GM12878 (cell line): ENCODE measurements at regions not wholly inside any gene's neighbourhood (a gene's known extent, or its start where the extent isn't known, plus 50 kb on each side); places are given as distances from the start of the nearest gene placed in this dataset.

Source experiments
- ATAC-seq: fragments of 200-7000 bp; cut with Tn5 transposase; 3 replicates; pipeline ENCODE4 v1.9.1; 2020; ENCODE audit warnings: mild to moderate bottlenecking, moderate library complexity
- BruUV-seq: library from RNA; stranded (reverse); fragments of 400-500 nt; replicated peaks from 2 replicates; lab custom pipeline; 2021; lab: Mats Ljungman, UMichigan
- CTCF ChIA-PET: fragments of 300-600 bp; sonication (Branson Sonifier 250); formaldehyde crosslinking; extraction: SDS; loops from one replicate; lab custom pipeline; 2021; ENCODE audit warnings: inconsistent platforms; lab: Yijun Ruan, JAX
- POLR2A ChIA-PET: fragments of 350-600 bp; formaldehyde crosslinking; extraction: SDS; loops from one replicate; lab custom pipeline; 2021; ENCODE audit warnings: inconsistent platforms; lab: Charles Lee
- RAD21 ChIA-PET: fragments of 300-600 bp; sonication (Branson Sonifier 250); formaldehyde crosslinking; loops from one replicate; lab custom pipeline; 2023; ENCODE audit warnings: antibody characterized with exemption; ENCODE audit not compliant: unreplicated experiment; lab: Charles Lee
- SMC1A ChIA-PET: fragments of 300-600 bp; sonication (Branson Sonifier 250); formaldehyde crosslinking; loops from one replicate; lab custom pipeline; 2023; ENCODE audit not compliant: unreplicated experiment, uncharacterized antibody; lab: Charles Lee
- DNase-seq: peaks from one replicate; pipeline ENCODE4 v3.0.0-alpha.2; 2011; ENCODE audit warnings: low read depth, low spot score
- FAIRE-seq: peaks from 3 replicates; lab custom pipeline; 2011; peaks lifted over from hg19 to GRCh38; lab: Jason Lieb, UNC
- H2AFZ ChIP-seq: 2 replicates; pipeline ENCODE4 v1.6.0; 2011; ENCODE audit warnings: low read depth, low read length, control low read depth; ENCODE audit not compliant: control insufficient read depth
- H3K27ac ChIP-seq: 2 replicates; pipeline ENCODE4 v1.5.1; 2011; ENCODE audit warnings: control low read depth; ENCODE audit not compliant: control insufficient read depth, insufficient read depth
- H3K27me3 ChIP-seq, 2 experiments: replicated peaks in 1 of 2; 2 replicates each; pipeline versions ENCODE4 v1.6.0 to v1.6.1; 2011; ENCODE audit warnings: low read length in 1 of 2; ENCODE audit not compliant: control insufficient read depth in 2 of 2, insufficient read depth in 2 of 2
- H3K36me3 ChIP-seq, 2 experiments: 2 replicates each; pipeline ENCODE4 v1.5.1; 2011; ENCODE audit warnings: low read length in 1 of 2; ENCODE audit not compliant: control insufficient read depth in 2 of 2, insufficient read depth in 2 of 2
- H3K4me1 ChIP-seq: 2 replicates; pipeline ENCODE4 v1.6.1; 2011; ENCODE audit warnings: mild to moderate bottlenecking, low read length, moderate library complexity, mixed read lengths; ENCODE audit not compliant: control insufficient read depth, insufficient read depth
- H3K4me2 ChIP-seq: 2 replicates; pipeline ENCODE4 v1.6.0; 2011; ENCODE audit warnings: control low read depth; ENCODE audit not compliant: control insufficient read depth, insufficient read depth
- H3K4me3 ChIP-seq: fragments of 200-600 bp; sonication (generic); 2 replicates; pipeline ENCODE4 v1.5.1; 2016
- H3K79me2 ChIP-seq: 2 replicates; pipeline ENCODE4 v1.6.0; 2011; ENCODE audit warnings: low read length; ENCODE audit not compliant: control insufficient read depth, insufficient read depth
- H3K9ac ChIP-seq: 2 replicates; pipeline ENCODE4 v1.8.0; 2011; ENCODE audit warnings: low read length, control low read depth, mixed read lengths; ENCODE audit not compliant: control insufficient read depth, insufficient read depth
- H3K9me3 ChIP-seq: replicated peaks from 3 replicates; pipeline ENCODE4 v1.5.1; 2011; ENCODE audit warnings: mild to moderate bottlenecking, low read length; ENCODE audit not compliant: control insufficient read depth, insufficient read depth
- H4K20me1 ChIP-seq: 2 replicates; pipeline ENCODE4 v1.6.0; 2011; ENCODE audit not compliant: control insufficient read depth, insufficient read depth
- ASH2L ChIP-seq: fragments of 300-600, 200-600 bp; sonication (generic); IDR thresholded peaks from 2 replicates; pipeline ENCODE4 v1.6.1; 2017; ENCODE audit warnings: low read depth, mild to moderate bottlenecking, borderline replicate concordance
- BMI1 ChIP-seq: fragments of 450-650 bp; IDR thresholded peaks from 2 replicates; pipeline ENCODE4 v1.6.1; 2016; ENCODE audit warnings: mild to moderate bottlenecking, moderate library complexity, borderline replicate concordance
- BRCA1 ChIP-seq: IDR thresholded peaks from 2 replicates; pipeline ENCODE4 v1.6.1; 2011; ENCODE audit warnings: low read depth, low read length, improper control_type of control experiment
- CREM ChIP-seq: IDR thresholded peaks from 2 replicates; pipeline ENCODE4 v1.6.1; 2014; ENCODE audit warnings: antibody characterized with exemption, low read depth
- EED ChIP-seq: sonication (generic); IDR thresholded peaks from 2 replicates; pipeline ENCODE4 v1.6.1; 2016; ENCODE audit warnings: antibody characterized with exemption, low read depth
- ELK1 ChIP-seq: IDR thresholded peaks from 2 replicates; pipeline ENCODE4 v1.6.1; 2012; ENCODE audit warnings: low read depth, low read length, improper control_type of control experiment
- EZH2 ChIP-seq: IDR thresholded peaks from 2 replicates; pipeline ENCODE4 v1.6.1; 2012; ENCODE audit warnings: low read depth, mild to moderate bottlenecking, control low read depth, inconsistent platforms, low read length, borderline replicate concordance; ENCODE audit not compliant: control insufficient read depth
- GATAD2B ChIP-seq: fragments of 450-650 bp; conservative IDR thresholded peaks from 2 replicates; pipeline ENCODE4 v1.6.1; 2017; ENCODE audit warnings: low read depth, mild to moderate bottlenecking, moderate library complexity
- IRF3 ChIP-seq: fragments of 450-650 bp; IDR thresholded peaks from 2 replicates; pipeline ENCODE4 v1.6.1; 2014; ENCODE audit warnings: mild to moderate bottlenecking
- MTA2 ChIP-seq: fragments of 450-650 bp; IDR thresholded peaks from 2 replicates; pipeline ENCODE4 v1.6.1; 2016; ENCODE audit warnings: low read depth, mild to moderate bottlenecking, moderate library complexity
- NFYB ChIP-seq: IDR thresholded peaks from 2 replicates; pipeline ENCODE4 v1.6.1; 2011; ENCODE audit warnings: low read depth, mild to moderate bottlenecking, low read length, improper control_type of control experiment, moderate library complexity; ENCODE audit not compliant: insufficient read depth
- SRF ChIP-seq, 2 experiments: IDR thresholded peaks; 2 replicates each; pipeline ENCODE4 v1.6.1; 2011; ENCODE audit warnings: low read depth in 2 of 2, low read length in 2 of 2, mild to moderate bottlenecking in 1 of 2, moderate library complexity in 1 of 2
- TCF3 ChIP-seq: IDR thresholded peaks from 2 replicates; pipeline ENCODE4 v1.6.1; 2012; ENCODE audit warnings: low read depth, mild to moderate bottlenecking, low read length, borderline replicate concordance; ENCODE audit not compliant: insufficient read depth
- TCF7 ChIP-seq: IDR thresholded peaks from 2 replicates; pipeline ENCODE4 v1.6.1; 2014; ENCODE audit warnings: antibody characterized with exemption, borderline replicate concordance
- WRNIP1 ChIP-seq: IDR thresholded peaks from 2 replicates; pipeline ENCODE4 v1.6.1; 2011; ENCODE audit warnings: low read depth, low read length, improper control_type of control experiment, borderline replicate concordance
- YY1 ChIP-seq: IDR thresholded peaks from 2 replicates; pipeline ENCODE4 v1.6.1; 2011; ENCODE audit warnings: low read depth, mild to moderate bottlenecking, low read length
- WGBS: methylation state at CpG from one replicate; pipeline ENCODE4 v1.1.6; 2016; ENCODE audit warnings: low lambda C conversion rate; ENCODE audit not compliant: insufficient replicate concordance, insufficient coverage; ENCODE audit errors: missing lambda C conversion rate; 5-methylcytosine and 5-hydroxymethylcytosine counted together
- in situ Hi-C: fragments of 300-500 bp; cut with MboI; formaldehyde crosslinking; loops from 9 replicates; pipeline ENCODE4 v1.14.3; 2018; ENCODE audit warnings: mixed read lengths
- intact Hi-C: fragments of 100-400 bp; cut with micrococcal nuclease; formaldehyde crosslinking; loops from one replicate; pipeline ENCODE4 v1.14.2; 2022; ENCODE audit not compliant: unreplicated experiment
- TF ChIP-seq, protein P1 (sequence below): fragments of 450-650 bp; IDR thresholded peaks from 2 replicates; pipeline ENCODE4 v1.6.1; 2017; ENCODE audit warnings: borderline replicate concordance

DNA sequence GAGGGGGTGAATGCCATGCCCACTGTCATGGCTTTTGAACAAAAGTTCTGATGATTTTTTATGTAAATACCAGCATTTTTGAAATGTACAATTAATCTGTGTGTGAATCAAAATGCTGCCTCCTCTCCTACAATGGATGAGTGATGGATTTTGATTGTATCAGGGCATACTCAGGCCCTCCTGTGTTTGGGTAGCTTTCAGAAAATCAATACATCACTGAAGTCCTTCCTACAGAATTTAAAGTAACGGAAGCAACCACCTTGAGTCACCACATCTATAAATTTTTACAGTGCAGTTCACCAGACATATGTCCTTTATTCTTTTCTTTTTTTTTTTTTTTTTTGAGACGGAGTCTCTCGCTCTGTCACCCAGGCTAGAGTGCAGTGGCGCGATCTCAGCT lies 867.3 kb downstream of the EPHA4 start:
- DNase-seq (no peak), ATAC-seq (no peak), FAIRE-seq (no peak)
- Histone ChIP-seq H3K27me3 (no peaks in the 10 kb centered on the region), H3K9me3 (no peaks in the 10 kb centered on the region), H2AFZ (no peak overlapping the region), H3K27ac (no peak overlapping the region), H3K4me3 (no peak overlapping the region), H3K9ac (no peak overlapping the region), H3K36me3 (no peaks in the 10 kb centered on the region), H3K4me1 (no peaks in the 10 kb centered on the region), H4K20me1 (no peaks in the 10 kb centered on the region), H3K79me2 (no peaks in the 10 kb centered on the region), H3K4me2 (no peak overlapping the region)
- ChIA-PET RAD21 (no interaction called here), POLR2A (no interaction called here), CTCF (no interaction called here), SMC1A (no interaction called here)
- in situ Hi-C loops (no loop called here), intact Hi-C loops (no loop called here)
- 35% methylated on average over 1 of the region's 5 CpGs for WGBS
- TF ChIP-seq EED (no peak), EZH2 (no peak)
- no TSS peak for BruUV-seq

DNA sequence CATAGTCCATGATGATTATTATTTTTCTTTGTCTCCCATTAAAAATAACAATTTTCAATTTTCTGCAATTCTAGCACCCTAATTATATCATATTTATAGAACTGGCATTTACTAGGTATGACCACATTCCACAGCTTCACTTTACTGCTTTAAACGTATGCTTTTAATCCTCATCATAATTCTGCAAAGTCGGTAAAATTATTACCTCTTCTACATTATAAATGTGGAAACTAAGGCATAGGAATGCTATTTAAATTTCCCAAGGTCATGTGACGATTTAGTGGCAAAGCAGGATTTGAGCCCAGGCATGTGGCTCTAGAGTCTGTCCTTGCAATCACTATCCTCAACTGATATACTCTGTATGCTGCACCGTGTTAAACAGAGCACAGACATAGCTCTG lies 866.4 kb downstream of the EPHA4 start:
- no peak for DNase-seq
- ChIA-PET POLR2A (no interaction called here), CTCF (no interaction called here), SMC1A (no interaction called here), RAD21 (no interaction called here)
- no peaks in the 10 kb centered on the region for H3K9me3 ChIP-seq
- in situ Hi-C loops, result no loop called here
- H3K4me3 ChIP-seq, result no peak overlapping the region
- no peaks in the 10 kb centered on the region for H3K27me3 ChIP-seq
- H3K4me2 ChIP-seq, result no peak overlapping the region
- intact Hi-C loops, result no loop called here
- no peak for FAIRE-seq
- no peaks in the 10 kb centered on the region for H3K4me1 ChIP-seq
- H3K79me2 ChIP-seq, result no peaks in the 10 kb centered on the region
- no peak overlapping the region for H3K9ac ChIP-seq
- no peak overlapping the region for H3K27ac ChIP-seq
- no peak for ATAC-seq
- H2AFZ ChIP-seq, result no peak overlapping the region
- 27% methylated on average over 4 of the region's 4 CpGs for WGBS
- H3K36me3 ChIP-seq, result no peaks in the 10 kb centered on the region
- BruUV-seq, result no TSS peak
- no peak for TF ChIP-seq TCF3
- no peak for TF ChIP-seq YY1
- TF ChIP-seq GATAD2B, result no peak
- no peak for TF ChIP-seq BRCA1
- TF ChIP-seq CREM, result no peak
- no peak for TF ChIP-seq WRNIP1
- no peak for TF ChIP-seq IRF3
- no peak for TF ChIP-seq BMI1
- TF ChIP-seq NFYB, result no peak
- TF ChIP-seq, protein P1, sequence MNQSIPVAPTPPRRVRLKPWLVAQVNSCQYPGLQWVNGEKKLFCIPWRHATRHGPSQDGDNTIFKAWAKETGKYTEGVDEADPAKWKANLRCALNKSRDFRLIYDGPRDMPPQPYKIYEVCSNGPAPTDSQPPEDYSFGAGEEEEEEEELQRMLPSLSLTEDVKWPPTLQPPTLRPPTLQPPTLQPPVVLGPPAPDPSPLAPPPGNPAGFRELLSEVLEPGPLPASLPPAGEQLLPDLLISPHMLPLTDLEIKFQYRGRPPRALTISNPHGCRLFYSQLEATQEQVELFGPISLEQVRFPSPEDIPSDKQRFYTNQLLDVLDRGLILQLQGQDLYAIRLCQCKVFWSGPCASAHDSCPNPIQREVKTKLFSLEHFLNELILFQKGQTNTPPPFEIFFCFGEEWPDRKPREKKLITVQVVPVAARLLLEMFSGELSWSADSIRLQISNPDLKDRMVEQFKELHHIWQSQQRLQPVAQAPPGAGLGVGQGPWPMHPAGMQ, result no peak
- no peak for TF ChIP-seq ASH2L
- no peak for TF ChIP-seq ELK1
- TF ChIP-seq TCF7, result no peak
- no peak for TF ChIP-seq MTA2
- no peak for TF ChIP-seq SRF (IDR thresholded peaks at IDR 0.05; ENCODE audit: low read depth in 2 of 2, low read length in 2 of 2)
- H4K20me1 ChIP-seq, result no peaks in the 10 kb centered on the region
